HG03025 (cell line): ENCODE measurements at regions not wholly inside any gene's neighbourhood (a gene's known extent, or its start where the extent isn't known, plus 50 kb on each side); places are given as distances from the start of the nearest gene placed in this dataset.

Experiments used
- ATAC-seq: cut with Tn5 transposase; IDR thresholded peaks from one replicate; pipeline ENCODE4 v1.9.1; 2021; ENCODE audit warnings: mild to moderate bottlenecking, moderate library complexity; ENCODE audit not compliant: unreplicated experiment, low FRiP score

DNA sequence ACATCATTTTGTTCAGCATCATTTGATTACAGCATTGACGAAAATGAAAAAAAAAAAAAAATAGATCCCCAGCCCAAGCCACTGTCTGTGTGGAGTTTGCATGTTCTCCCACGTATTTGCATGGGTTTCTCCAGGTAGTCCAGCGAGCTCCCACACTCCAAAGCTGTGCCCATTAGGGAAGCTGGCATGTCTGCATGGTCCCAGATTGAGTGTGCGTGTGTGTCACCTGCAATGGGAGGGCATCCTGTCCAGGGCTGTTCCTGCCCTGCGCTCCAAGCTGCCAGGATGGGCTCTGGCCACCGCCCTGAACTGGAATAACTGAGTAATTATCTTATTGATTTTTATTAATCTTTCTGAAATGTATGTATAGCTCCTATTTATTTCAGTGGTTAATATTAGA, 88.6 kb downstream of the KLF12 start:
- ATAC-seq, result no peak

DNA sequence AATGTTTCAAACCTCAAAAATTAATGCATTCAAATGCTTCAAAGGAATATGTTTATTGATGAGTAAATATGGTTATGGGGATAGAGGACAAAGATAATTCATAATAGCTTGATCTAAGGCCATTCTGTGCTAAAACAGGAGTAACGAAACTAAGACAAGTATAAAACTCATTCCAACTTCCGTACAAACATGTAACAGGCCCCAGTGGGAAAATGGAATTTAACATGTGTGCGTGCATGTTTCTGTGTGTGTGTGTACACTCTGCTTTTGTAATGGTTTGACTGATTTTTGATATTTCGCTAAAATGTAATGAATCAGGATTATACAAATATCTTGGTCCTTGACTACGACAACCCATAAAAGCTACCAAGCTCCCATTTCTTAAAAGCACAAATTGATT, 91.0 kb downstream of the KLF12 start:
- ATAC-seq, result no peak

DNA sequence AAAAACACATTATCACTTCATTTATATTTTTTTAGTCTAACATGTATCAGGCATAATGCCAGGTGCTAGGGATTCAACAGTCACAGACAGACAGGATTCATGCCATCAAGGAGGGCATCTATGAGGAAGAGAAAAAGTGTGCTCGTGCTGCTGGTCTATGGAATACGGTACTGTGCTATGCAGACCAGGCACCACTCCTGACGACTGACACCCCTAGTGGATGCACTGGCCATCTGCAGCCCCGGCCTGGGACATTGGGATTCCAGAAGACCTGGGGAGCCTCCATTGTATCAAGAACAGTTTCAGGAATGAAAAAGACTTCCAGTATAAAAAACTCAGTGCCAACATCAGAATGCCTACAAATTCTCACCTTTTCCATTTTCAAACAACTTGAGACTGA, 94.0 kb downstream of the KLF12 start:
- ATAC-seq, result peak; percentile 97

DNA sequence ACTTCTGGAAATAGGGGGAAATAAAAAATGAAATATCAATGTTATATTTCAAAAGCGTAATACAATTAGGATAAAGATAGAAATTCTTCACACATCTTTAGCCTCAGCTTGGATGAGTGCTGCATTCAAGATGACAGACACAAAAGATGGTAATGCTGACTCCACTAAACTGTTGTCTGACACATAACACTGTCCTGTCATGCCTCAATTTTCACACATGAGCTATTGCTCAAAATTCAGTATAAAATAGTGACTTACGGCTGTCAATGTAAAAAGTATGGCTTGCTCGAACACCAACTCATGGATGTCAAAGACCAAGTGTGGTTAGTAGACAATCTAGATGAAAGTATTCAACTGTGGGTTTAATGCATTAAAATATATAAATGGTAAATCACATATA, 94.5 kb downstream of the KLF12 start:
- no peak for ATAC-seq

DNA sequence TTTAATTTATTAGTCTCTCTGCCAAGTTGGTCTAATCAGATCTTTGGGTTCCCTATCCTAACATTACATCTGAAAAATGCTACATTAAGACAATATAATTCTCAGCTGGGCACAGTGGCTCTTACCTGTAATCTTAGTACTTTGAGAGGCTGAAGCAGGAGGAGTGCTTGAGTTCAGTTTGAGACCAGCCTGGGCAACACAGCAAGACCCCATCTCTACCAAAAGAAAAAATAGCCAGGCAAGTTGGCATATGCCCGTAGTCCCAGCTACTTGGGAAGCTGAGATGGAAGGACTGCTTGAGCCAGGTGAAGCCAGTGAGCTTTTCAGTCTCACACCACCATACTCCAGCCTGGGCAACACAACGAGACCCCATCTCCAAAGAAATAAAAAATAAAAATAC, 95.0 kb downstream of the KLF12 start:
- no peak for ATAC-seq

DNA sequence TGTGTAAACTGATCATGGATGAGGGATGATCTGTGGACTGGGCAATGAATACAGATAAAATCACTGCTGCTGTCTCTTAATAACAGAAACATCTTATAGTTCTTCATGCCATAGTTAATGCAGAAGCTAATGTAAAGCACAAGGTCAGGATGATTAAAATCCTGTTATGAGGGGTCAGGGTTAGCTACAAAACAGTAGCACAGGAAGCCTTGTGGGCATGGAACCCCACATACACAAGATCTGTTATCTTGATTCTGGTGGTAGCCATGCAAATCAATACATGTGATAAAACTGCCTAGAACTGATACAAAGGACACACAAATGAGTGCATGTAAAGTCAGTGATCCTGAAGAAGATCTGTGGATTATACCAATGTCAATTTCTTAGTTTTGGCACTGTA, 96.4 kb downstream of the KLF12 start:
- no peak for ATAC-seq

DNA sequence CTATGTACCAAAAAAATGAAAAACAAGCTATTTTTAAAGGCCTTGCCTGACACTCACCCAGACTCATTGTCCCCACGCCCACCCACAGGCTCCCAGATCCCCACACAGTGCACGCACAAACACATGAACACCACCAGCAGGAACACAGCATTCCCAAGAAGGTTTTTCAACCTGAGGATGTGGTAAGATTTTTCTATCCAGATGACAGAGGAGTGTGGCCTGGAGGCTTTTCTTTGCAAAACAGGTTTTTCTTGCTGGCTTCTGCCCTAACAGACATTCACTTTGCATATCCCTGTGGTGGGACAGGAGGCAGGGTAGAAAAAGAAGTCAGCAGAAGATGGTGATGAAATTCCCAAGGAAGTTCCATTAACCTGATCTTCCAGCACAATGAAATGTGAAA, 97.8 kb downstream of the KLF12 start:
- ATAC-seq, result no peak

DNA sequence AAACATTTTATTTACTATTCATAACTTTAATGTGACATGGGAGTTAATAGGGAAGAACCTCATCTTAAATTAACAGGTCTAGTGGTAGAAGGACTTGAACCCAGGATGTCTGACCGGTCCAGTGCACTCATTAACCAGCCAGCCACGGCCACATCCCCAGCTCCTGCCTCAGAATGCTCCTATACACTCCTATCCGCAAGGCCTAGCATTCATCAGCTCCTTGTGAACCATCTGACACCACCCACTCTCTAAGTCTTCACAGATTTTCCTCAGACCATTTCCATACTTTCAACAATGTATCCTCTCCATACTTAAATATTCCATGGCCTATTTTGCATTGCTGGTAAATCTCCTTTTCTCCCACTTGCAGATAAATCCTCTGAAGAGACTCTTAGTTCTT, 98.3 kb downstream of the KLF12 start:
- ATAC-seq, result no peak

DNA sequence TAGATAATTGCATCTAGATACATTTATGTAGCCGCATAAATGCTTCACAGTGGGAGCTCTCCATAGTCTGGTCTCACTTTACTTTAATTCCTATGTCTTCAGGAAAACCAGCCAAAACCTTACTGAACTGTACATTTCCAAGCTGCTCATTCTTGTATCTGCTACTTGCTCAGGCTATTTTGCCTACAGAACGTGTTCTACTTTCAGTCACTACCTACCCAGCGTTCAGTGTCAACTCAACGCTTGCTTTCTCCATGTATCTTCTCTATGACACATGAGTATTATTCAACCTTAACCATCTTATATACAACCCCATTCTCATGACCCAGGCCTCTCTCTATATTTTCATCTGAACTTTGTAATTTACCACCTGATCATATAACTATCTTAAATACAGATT, 101.9 kb downstream of the KLF12 start:
- ATAC-seq, result no peak

DNA sequence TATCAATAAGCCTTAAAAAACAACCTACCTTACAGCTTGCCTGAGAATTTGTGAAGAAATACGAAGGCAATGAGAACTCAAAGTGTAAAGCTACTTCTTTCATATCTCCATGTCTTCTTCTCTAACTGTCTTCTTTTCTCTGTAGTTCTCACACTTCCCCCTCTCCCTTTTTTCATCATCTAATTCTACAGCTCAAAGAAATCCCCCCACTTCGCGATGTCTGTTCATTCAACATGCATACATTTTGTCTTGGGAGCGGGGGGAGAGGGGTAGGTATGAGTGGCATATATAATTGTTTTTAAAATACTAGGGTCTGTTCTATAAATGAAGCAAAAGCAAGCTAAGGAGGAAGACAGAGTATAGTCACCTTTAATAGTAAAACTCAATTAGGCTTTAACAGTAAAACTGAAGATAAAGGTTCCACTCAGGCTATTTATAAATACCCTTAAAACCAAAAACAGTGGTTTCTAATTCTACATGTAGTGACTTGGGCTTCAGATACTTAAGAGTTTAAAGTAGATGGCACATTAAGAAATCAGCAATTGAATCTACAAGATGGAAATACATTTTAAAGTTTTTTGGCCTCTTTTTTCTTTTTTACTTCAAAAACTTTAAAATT, 106.9 kb downstream of the KLF12 start:
- peak; percentile 46 for ATAC-seq

DNA sequence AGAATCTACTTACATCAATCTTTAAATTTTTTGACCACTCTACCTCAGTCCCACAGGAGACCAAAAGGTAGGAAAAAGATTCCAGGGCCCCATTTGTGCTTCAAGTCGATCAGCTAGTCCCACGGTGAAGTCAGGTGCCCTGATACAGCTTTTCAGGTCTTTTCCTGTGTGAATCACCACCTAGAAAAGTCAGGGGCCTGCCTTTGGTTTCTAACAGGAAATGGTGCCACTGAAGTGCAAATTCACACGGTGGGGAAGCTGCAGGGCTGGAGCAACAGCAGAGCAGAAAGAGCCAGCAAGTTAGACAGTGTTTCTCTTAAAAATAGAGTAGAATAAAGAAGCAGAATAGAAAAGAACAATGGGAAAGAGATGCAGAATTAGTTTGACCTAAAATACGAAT, 107.5 kb downstream of the KLF12 start:
- peak; percentile 96 for ATAC-seq

DNA sequence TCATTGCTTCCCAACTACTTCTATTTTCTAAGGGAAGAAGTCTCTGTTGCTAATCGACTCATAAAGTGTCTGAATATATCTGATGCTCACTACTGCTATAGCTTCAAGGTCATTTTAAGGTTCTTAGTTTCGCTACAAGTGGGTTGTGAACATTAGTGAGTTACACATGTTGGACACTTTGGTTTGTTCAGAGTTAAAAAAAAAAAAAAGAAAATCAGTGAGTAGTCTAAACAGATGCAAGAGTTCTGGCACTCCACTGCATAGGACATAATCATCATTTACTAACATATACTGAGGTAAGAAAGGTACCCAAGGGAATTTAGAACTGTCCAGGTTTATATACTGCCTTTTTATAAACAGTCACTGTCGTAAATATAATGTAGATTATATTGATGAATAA, 108.8 kb downstream of the KLF12 start:
- no peak for ATAC-seq

DNA sequence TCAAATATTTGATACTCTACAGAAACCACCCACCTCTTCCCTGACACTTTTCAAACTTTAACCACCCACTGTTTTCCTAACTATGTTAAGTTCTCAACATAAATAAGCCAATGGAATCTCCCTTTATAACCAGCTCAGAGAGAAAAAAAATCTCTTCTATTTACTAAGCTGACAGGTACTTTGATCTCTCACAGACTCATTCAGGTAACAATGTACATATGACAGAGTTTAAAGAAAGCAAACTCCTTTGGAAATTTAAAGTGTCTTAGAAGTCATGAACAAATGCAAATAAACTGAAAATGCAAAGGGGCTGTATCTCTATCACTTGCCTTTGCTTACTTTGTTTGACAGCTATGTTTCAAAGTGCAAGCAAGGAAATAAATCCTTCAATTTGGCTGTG, 109.3 kb downstream of the KLF12 start:
- ATAC-seq, result no peak

DNA sequence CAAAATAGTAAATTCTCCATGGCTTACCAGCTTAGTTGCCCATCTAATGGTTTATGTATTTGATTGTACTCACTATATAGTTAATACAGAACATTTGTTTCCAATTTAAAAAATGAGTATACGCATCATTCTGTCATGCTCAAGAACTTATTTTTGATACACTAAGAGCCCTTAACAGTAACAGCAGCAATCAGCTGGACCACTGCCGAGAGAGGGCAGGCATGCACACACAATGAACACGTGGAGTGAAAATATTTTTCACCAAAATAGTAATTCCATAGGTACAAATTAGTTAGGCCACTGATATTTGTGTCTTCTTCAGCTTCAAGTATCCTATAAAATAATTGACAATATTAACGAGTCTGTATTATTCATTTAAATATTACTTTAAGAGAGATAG, 109.9 kb downstream of the KLF12 start:
- no peak for ATAC-seq

DNA sequence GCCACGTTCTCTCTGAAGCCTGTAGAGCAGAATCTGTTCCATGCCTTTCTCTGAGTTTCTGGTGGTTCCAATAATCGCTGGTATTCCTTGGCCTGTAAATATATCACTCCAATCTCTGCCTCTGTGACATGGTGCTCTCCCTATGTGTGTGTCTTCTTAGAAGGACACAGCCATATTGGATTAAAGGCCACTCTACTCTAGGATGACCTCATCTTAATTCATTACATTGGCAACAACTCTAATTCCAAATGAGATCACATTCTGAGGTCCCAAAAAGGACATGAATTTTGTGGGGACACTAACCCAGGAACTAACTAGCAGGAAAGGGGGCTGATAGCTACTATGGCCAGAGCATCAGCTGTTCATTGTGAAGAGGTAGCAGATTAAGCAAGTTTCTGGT, 110.7 kb downstream of the KLF12 start:
- no peak for ATAC-seq

DNA sequence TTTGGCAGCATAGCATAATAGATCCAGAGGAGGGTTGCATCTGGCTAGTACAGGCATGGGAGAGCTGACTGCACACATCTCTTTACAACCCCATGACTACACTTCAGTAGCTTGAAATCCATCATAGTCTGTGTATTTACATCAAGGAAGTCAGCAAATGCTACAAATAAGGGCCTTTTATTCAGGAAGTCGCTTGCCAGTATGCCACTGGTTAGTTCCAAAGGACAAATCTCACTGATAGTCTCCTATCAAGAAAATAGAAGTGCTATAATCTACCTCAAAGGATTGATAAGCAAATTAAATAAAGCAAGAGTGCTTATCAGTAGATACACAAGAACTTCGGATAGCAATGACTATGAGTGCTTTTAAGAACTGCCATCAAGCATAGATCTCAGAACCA, 112.7 kb downstream of the KLF12 start:
- no peak for ATAC-seq

DNA sequence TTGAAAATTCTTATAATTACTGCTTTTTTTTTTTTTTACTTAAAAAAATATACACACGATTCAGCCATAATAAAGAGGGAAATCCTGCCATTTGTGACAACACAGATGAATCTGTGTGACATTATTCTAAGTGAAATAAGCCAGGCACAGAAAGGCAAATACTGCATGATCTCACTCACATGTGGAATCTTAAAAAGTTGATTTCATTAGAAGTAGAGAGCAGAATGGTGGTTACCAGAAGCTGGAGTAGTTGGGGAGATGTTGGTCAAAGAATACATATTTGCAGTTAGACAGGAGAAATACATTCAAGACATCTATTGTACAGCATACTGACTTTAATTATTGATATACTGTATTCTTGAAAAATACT, 116.2 kb downstream of the KLF12 start:
- ATAC-seq, result no peak

DNA sequence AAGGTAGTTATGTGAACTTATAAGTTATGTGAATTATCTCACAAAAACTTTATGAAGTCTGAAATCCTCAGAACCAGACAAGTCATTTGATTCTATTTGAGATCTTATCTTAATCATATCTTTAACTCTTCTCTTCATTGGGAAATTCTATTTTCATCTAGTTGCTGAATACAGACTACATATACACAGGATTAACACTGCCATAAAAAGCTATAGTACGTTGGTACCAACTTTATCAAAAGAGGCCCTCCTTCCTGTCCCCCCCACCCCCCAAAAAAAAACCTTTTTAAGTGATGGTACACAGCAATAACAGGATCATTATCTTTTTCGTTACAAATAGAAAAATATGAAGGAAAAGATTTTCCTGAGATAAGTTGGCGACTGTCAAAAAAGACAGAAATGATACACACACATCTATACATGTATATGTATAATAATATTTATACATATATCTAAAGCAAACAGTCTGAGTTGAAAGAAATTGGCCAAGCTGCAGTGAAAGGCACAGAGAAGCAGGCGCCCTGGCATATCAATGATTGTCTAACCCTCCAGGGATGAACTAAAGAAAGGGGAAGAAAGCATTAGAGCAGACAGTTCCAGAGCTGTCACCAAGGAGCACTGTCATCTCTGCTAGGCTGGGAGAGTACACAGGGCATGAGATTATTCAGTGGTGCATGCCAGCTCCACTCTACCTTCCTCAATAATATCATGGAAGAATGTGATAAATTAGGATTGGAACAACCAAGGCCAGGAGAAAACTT, 116.7 kb downstream of the KLF12 start:
- ATAC-seq, result no peak

DNA sequence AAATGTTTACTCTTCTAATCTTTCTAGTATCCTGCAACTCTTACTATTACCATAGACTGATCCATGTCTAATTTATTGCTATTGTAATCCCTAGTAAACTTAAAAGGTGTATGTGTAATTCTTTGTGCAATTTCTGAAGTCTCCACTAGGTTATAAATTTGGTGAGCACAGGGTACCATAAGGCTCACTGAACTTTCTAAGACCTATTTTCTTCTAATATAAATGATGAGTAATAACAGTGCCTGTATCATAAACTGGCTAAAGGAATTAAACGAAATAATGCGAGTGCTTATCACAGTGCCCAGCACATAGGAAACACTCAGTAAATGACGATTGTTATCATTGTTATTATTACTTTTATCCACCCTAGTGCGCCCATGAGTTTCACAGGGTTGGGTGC, 119.1 kb downstream of the KLF12 start:
- ATAC-seq, result no peak

DNA sequence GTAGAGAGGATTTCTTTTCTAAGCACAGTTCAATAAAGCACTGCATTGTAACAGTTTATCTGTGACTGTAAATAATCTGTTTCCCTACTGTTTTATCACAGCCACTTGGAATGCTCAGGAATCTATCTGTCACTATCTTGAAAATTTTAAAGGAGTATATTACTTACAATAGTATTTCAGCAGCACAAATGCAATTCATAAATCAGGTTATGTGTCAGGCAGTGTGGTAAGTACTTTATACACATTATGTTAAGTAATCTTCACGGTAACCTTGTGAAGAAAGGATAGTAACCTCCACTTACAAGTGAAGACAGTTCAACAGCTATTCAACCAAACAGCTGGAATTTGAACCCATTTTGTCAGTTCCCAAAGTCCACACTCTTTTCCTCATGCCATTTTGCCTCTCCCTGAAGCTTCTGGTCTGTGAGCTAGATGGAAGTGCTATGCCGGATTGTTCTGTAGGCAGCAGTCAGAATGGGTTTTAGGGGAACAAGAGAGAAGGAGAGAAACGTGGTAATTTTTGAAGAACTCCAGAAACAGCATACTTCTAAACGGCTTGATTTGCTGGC, 125.0 kb downstream of the KLF12 start:
- no peak for ATAC-seq

DNA sequence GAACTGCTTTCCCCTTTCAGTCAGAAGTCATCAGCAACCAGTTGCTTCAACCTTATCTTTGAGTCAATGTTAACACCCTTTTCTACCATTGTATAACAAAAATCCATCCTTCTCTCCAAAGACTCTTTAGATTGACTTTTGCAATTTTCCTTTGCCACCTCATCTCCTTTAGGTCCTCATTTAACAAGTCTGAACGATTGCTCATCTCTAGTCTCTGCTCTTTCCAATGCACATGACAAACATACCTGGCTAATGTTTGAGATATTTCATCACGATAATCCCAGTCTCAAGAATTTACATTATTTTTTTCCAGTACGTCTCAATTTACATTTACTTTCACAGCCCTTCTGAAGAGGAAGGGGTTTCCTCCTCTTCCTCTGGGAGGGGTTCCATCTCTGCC, 127.5 kb downstream of the KLF12 start:
- ATAC-seq, result no peak
